Sigmoid colon (tissue), 6 donors: ENCODE measurements at regions not wholly inside any gene's neighbourhood (a gene's known extent, or its start where the extent isn't known, plus 50 kb on each side); places are given as distances from the start of the nearest gene placed in this dataset.

Experiments
- DNase-seq: peaks from one replicate; pipeline ENCODE4 v3.0.0-alpha.2; 2019
- H3K27ac ChIP-seq, 4 donors: fragments of 200-600 bp; sonication (generic); one replicate each; pipeline ENCODE4 v1.5.1; 2016 to 2019; ENCODE audit warnings: mild to moderate bottlenecking in 1 of 4
- H3K27me3 ChIP-seq, 3 donors: fragments of 200-600 bp; sonication (generic); one replicate each; pipeline ENCODE4 v1.5.1; 2019; ENCODE audit warnings: mild to moderate bottlenecking in 1 of 3
- H3K36me3 ChIP-seq, 4 donors: fragments of 200-600 bp; sonication (generic); one replicate each; pipeline ENCODE4 v1.5.1; 2016 to 2019
- H3K4me1 ChIP-seq, 4 donors: fragments of 200-600 bp; sonication (generic); one replicate each; pipeline ENCODE4 v1.5.1; 2017 to 2019
- H3K4me3 ChIP-seq, 4 donors: fragments of 200-600 bp; sonication (generic); one replicate each; pipeline ENCODE4 v1.5.1; 2017 to 2019; ENCODE audit warnings: mild to moderate bottlenecking in 2 of 4, moderate library complexity in 1 of 4
- H3K9me3 ChIP-seq, 4 donors: fragments of 200-600 bp in 3 of 4; sonication (generic) in 3 of 4; one replicate each; pipeline versions ENCODE4 v1.5.1 to v1.6.1; 2013 to 2019
- CTCF ChIP-seq, 4 experiments: fragments of 450-650 bp in 3 of 4; fragments of 200-600 bp in 1 of 4; IDR thresholded peaks; one replicate each; pipeline ENCODE4 v1.5.1; 2016 to 2019; ENCODE audit warnings: antibody characterized with exemption in 4 of 4, mild to moderate bottlenecking in 3 of 4, moderate library complexity in 2 of 4
- EP300 ChIP-seq, 4 donors: sonication (generic); formaldehyde crosslinking; IDR thresholded peaks; one replicate each; pipeline ENCODE4 v1.6.1; 2017; ENCODE audit warnings: antibody characterized with exemption in 4 of 4
- POLR2A ChIP-seq, 2 donors: fragments of 450-650 bp; IDR thresholded peaks; one replicate each; pipeline ENCODE4 v1.6.1; 2016; ENCODE audit warnings: antibody characterized with exemption in 2 of 2, mild to moderate bottlenecking in 2 of 2, moderate library complexity in 2 of 2
- POLR2AphosphoS5 ChIP-seq, 4 donors: sonication (generic); formaldehyde crosslinking; IDR thresholded peaks; one replicate each; pipeline ENCODE4 v1.6.1; 2017; ENCODE audit warnings: antibody characterized with exemption in 4 of 4
- WGBS, 2 donors: extraction: QIAGEN DNeasy Blood & Tissue Kit; methylation state at CpG; one replicate each; pipeline ENCODE4 v1.1.7; 2013; 5-methylcytosine and 5-hydroxymethylcytosine counted together
- intact Hi-C: fragments of 100-400 bp; cut with DNase I; formaldehyde crosslinking; loops from one replicate; pipeline ENCODE4 v1.15.1; 2023
- donor health status: healthy with polysubstance abuse.
- donor health status: healthy.

DNA sequence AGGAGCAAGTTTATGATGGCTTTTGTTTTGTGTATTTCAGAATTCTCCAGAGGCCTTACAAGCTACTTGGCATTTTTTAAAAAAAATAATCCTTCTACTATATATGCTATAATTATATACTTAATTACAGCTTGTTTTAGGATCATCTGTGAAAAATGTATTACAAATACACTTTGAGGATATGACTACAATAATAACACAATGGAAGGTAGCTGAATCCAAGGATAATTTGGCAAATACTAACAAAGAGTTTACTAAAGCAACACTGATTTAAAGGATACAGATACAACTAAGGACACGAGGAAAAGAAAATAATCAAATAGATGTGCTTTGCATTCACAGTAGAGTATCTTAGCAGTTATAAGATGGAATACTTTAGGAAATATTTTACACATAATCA is 381.9 kb upstream of the CITED2 start:
- WGBS, 2 donors = 92% methylated on average over 1 of the region's 1 CpG
- Histone ChIP-seq H3K4me1 (peaks cover 0 to 39% (median 20%) of the 10 kb centered on the region in 4 donors), H3K4me3 (no peak overlapping the region), H3K27ac (no peak overlapping the region), H3K36me3 (no peaks in the 10 kb centered on the region), H3K9me3 (no peaks in the 10 kb centered on the region), H3K27me3 (no peaks in the 10 kb centered on the region)
- intact Hi-C loops = no loop called here
- TF ChIP-seq CTCF (IDR thresholded peaks at IDR 0.05) (no peak), POLR2AphosphoS5 (IDR thresholded peaks at IDR 0.05) (no peak), POLR2A (IDR thresholded peaks at IDR 0.05) (no peak)
- DNase-seq = no peak

GRCh38 chr6:139754898-139755775 is 380.7 kb upstream of the CITED2 start:
- intact Hi-C loops = no loop called here
- Histone ChIP-seq H3K27ac (peak overlapping the region in 1 of 4 donors; percentile 5), H3K36me3 (no peaks in the 10 kb centered on the region), H3K4me3 (no peak overlapping the region), H3K27me3 (no peaks in the 10 kb centered on the region), H3K4me1 (peaks cover 0 to 39% (median 20%) of the 10 kb centered on the region in 4 donors), H3K9me3 (no peaks in the 10 kb centered on the region)
- no peak for DNase-seq
- 46 to 54% methylated on average over 6 of the region's 6 CpGs for WGBS, 2 donors
- no peak for TF ChIP-seq CTCF (IDR thresholded peaks at IDR 0.05)
- no peak for TF ChIP-seq EP300 (IDR thresholded peaks at IDR 0.05)

DNA sequence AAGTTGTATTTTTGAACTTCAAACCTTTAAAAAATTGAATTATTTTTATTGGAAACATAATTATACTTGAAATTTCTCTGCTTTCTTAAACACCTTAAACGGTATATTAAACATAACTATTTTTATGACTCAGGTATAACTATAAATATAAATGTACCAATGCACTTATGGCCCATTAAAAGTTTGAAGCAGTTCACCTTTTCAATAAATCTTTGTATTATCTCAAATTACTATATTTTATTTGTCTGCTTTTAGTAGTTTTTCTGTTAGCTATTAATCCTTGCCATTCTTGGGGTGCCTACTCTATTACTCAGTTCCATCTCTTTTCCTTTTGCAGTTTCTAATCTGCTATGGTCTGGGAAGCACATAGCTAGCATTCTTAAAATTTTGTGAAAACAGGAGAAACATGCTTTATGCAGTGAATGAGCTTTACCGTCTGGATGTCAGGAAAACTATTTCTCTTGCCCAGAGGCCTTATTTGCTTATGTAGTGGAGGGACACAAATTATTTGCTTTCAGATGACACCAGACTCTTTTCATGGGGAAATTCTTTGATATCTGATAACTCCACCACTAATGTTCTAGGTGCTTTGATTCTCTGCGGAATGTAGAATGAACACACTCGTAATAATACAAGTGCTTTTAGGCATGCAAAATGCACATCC is 378.9 kb upstream of the CITED2 start:
- TF ChIP-seq POLR2A (IDR thresholded peaks at IDR 0.05) (no peak), CTCF (IDR thresholded peaks at IDR 0.05) (no peak), POLR2AphosphoS5 (IDR thresholded peaks at IDR 0.05) (no peak), EP300 (IDR thresholded peaks at IDR 0.05) (no peak)
- peaks cover 0 to 40% (median 18%) of the 10 kb centered on the region in 4 donors for H3K4me1 ChIP-seq
- intact Hi-C loops = no loop called here
- H3K4me3 ChIP-seq = no peak overlapping the region
- H3K27me3 ChIP-seq = no peaks in the 10 kb centered on the region
- H3K27ac ChIP-seq = no peak overlapping the region
- no peaks in the 10 kb centered on the region for H3K36me3 ChIP-seq
- no peak for DNase-seq
- WGBS, 2 donors = 87 to 88% methylated on average over 4 of the region's 4 CpGs
- no peaks in the 10 kb centered on the region for H3K9me3 ChIP-seq

GRCh38 chr6:139752086-139752485 is 377.6 kb upstream of the CITED2 start:
- H3K9me3 ChIP-seq = no peaks in the 10 kb centered on the region
- TF ChIP-seq POLR2A (IDR thresholded peaks at IDR 0.05) = no peak
- TF ChIP-seq POLR2AphosphoS5 (IDR thresholded peaks at IDR 0.05) = no peak
- DNase-seq = no peak
- no peak overlapping the region for H3K4me3 ChIP-seq
- no peaks in the 10 kb centered on the region for H3K27me3 ChIP-seq
- no peak overlapping the region for H3K27ac ChIP-seq
- no peaks in the 10 kb centered on the region for H3K36me3 ChIP-seq
- peaks cover 0 to 29% (median 12%) of the 10 kb centered on the region in 4 donors for H3K4me1 ChIP-seq
- 93 to 96% methylated on average over 2 of the region's 2 CpGs for whole genome bisulfite sequencing, 2 donors
- intact Hi-C loops = no loop called here

- WGBS, 2 donors = 93 to 94% methylated on average over 3 of the region's 3 CpGs
Measured at GRCh38 chr6:139751179-139751578, 376.7 kb upstream of the CITED2 start.

More at GRCh38 chr6:139751179-139751578, 376.7 kb upstream of the CITED2 start:
- no peaks in the 10 kb centered on the region for H3K9me3 ChIP-seq
- H3K27me3 ChIP-seq = no peaks in the 10 kb centered on the region
- H3K4me3 ChIP-seq = no peak overlapping the region
- DNase-seq = no peak
- no peaks in the 10 kb centered on the region for H3K36me3 ChIP-seq
- intact Hi-C loops = no loop called here
- TF ChIP-seq POLR2AphosphoS5 (IDR thresholded peaks at IDR 0.05) (no peak), EP300 (IDR thresholded peaks at IDR 0.05) (no peak), POLR2A (IDR thresholded peaks at IDR 0.05) (no peak), CTCF (IDR thresholded peaks at IDR 0.05) (no peak)
- H3K4me1 ChIP-seq = peaks cover 0 to 28% (median 12%) of the 10 kb centered on the region in 4 donors
- H3K27ac ChIP-seq = no peak overlapping the region
